ENCODE measurements at regions not wholly inside any gene's neighbourhood (a gene's known extent, or its start where the extent isn't known, plus 50 kb on each side); places are given as distances from the start of the nearest gene placed in this dataset.

DNA sequence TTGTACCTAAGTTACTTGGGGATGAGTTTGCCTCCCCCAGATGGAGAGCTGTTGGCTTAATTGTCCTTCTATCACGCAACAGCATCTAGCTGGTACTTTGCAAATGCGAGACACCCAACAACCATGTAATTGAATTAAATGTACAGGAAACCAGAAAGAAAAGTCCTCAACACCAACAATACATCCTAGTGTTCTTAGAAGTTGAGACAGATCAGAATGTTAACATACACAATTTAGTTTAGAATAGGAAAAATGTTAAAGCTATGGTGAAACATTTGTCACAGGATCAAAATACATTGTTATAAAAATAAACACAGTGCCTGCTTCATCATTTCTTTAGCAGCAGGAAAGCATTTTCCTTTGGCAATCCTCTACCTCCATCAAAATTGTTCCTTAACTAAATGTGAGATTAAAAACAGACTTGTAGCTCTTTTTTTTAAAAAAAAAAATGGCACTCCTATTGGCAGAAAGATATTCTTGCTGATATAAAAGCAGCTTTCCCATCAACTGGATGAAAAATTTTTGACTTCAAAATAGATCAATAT lies 163.1 kb upstream of the MID1 start (continued):
- TF ChIP-seq POLR2AphosphoS5 (IDR thresholded peaks at IDR 0.05; ENCODE audit: low read depth, low read length) = no peak
- TF ChIP-seq SRF (IDR thresholded peaks at IDR 0.05; ENCODE audit: low read depth, low read length) = no peak
- no peak for TF ChIP-seq CREB1 (IDR thresholded peaks at IDR 0.05)
